ENCODE measurements at regions not wholly inside any gene's neighbourhood (a gene's known extent, or its start where the extent isn't known, plus 50 kb on each side); places are given as distances from the start of the nearest gene placed in this dataset.

DNA sequence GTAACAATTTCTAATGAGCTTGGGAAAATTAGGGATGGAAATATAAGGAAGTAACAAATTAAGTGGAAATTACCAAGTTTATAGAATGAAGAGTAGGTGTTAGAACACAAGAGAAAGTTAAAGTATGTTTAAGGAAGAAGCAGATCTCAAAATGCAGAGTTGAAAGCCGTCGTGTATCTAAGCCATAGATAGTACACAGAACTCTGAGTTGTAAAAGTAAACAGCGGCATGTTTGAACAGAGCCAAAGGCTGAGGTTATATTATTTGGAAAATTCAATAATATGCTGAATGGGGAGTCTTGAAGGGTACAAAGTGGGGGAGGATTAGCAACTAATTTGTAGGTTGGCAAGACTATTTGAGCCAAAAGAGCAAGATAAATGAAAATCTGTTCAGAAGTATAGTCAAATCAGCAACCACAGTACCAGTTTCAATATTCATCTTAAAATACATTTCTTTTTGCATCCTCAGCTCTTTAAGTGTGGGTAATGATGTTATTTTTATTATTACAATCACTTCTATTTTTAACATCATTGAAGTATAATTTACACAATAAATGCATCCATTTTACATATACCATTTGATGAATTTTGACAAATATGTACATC, 594.8 kb upstream of the ANO3 start:
- TF ChIP-seq POLR2AphosphoS5 (IDR thresholded peaks at IDR 0.05) = no peak
- TF ChIP-seq POLR2A (IDR thresholded peaks at IDR 0.05) = no peak
- TF ChIP-seq EP300 (IDR thresholded peaks at IDR 0.05) = no peak
- no peak for TF ChIP-seq CTCF (IDR thresholded peaks at IDR 0.05)

DNA sequence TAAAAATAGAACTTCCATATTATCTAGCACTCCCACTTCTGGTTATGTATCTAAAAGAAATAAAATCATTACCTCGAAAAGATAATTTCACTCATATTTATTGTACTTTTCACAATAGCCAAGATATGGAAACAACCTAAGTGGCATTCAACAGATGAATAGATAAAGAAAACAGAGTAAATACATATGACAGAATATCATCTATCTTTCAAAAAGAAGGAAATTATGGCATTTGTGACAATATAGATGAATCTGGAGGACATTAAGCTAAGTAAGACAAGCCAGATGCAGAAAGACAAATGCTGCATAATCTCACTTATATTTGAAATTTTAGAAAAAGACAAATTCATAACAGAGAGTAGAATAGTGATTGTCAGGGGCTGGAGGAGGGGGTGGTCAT, 590.0 kb upstream of the ANO3 start:
- 0 to 43% methylated on average over 1 of the region's 1 CpG for WGBS, 2 donors
- ATAC-seq (ENCODE audit: low FRiP score in 2 of 2) = no peak

More for the DNA sequence above, 594.8 kb upstream of the ANO3 start:
- DNase-seq (no peak), ATAC-seq (ENCODE audit: low FRiP score in 2 of 2) (no peak)
- no peaks in the 10 kb centered on the region for H3K9me3 ChIP-seq
- no peaks in the 10 kb centered on the region for H3K36me3 ChIP-seq
- H3K27ac ChIP-seq = no peak overlapping the region
- no peaks in the 10 kb centered on the region for H3K27me3 ChIP-seq
- H3K4me1 ChIP-seq = no peaks in the 10 kb centered on the region
- 67% methylated on average over 3 of the region's 3 CpGs for WGBS, 2 donors
- no peak overlapping the region for H3K4me3 ChIP-seq

GRCh38 chr11:25742800-25743199, 589.1 kb upstream of the ANO3 start:
- H3K27me3 ChIP-seq = no peaks in the 10 kb centered on the region
- H3K4me3 ChIP-seq = no peak overlapping the region
- H3K9me3 ChIP-seq = no peaks in the 10 kb centered on the region
- ATAC-seq (ENCODE audit: low FRiP score in 2 of 2) (no peak), DNase-seq (no peak)
- no peaks in the 10 kb centered on the region for H3K4me1 ChIP-seq
- no peak for TF ChIP-seq POLR2A (IDR thresholded peaks at IDR 0.05)
- TF ChIP-seq CTCF (IDR thresholded peaks at IDR 0.05) = no peak
- no peak for TF ChIP-seq POLR2AphosphoS5 (IDR thresholded peaks at IDR 0.05)
- no peak for TF ChIP-seq EP300 (IDR thresholded peaks at IDR 0.05)
- H3K27ac ChIP-seq = no peak overlapping the region
- H3K36me3 ChIP-seq = no peaks in the 10 kb centered on the region

More for the DNA sequence above, 590.0 kb upstream of the ANO3 start:
- Histone ChIP-seq H3K4me1 (no peaks in the 10 kb centered on the region), H3K27me3 (no peaks in the 10 kb centered on the region), H3K4me3 (no peak overlapping the region), H3K36me3 (no peaks in the 10 kb centered on the region), H3K9me3 (no peaks in the 10 kb centered on the region), H3K27ac (no peak overlapping the region)
- TF ChIP-seq POLR2A (IDR thresholded peaks at IDR 0.05) = no peak
- TF ChIP-seq EP300 (IDR thresholded peaks at IDR 0.05) = no peak
- no peak for TF ChIP-seq POLR2AphosphoS5 (IDR thresholded peaks at IDR 0.05)
- no peak for TF ChIP-seq CTCF (IDR thresholded peaks at IDR 0.05)
- no peak for DNase-seq

GRCh38 chr11:25755381-25755780, 576.5 kb upstream of the ANO3 start:
- WGBS, 2 donors = 17 to 63% methylated on average over 2 of the region's 2 CpGs

More at GRCh38 chr11:25755381-25755780, 576.5 kb upstream of the ANO3 start:
- Histone ChIP-seq H3K27me3 (no peaks in the 10 kb centered on the region), H3K9me3 (peaks cover 0 to 6% (median 0%) of the 10 kb centered on the region in 4 donors), H3K27ac (no peak overlapping the region), H3K4me1 (no peaks in the 10 kb centered on the region), H3K4me3 (no peak overlapping the region), H3K36me3 (no peaks in the 10 kb centered on the region)
- TF ChIP-seq POLR2AphosphoS5 (IDR thresholded peaks at IDR 0.05) (no peak), EP300 (IDR thresholded peaks at IDR 0.05) (no peak), POLR2A (IDR thresholded peaks at IDR 0.05) (no peak), CTCF (IDR thresholded peaks at IDR 0.05) (no peak)
- no peak for ATAC-seq (ENCODE audit: low FRiP score in 2 of 2)
- DNase-seq = no peak

Measured in upper lobe of left lung (tissue), 6 donors.